GM21529 (cell line): ENCODE measurements at regions not wholly inside any gene's neighbourhood (a gene's known extent, or its start where the extent isn't known, plus 50 kb on each side); places are given as distances from the start of the nearest gene placed in this dataset.

Source experiments
- ATAC-seq: cut with Tn5 transposase; IDR thresholded peaks from one replicate; pipeline ENCODE4 v1.9.1; 2021; ENCODE audit not compliant: unreplicated experiment

GRCh38 chr17:77872199-77872598 is 86.3 kb upstream of the TNRC6C start:
- ATAC-seq: no peak

GRCh38 chr17:77872714-77873499 is 85.6 kb upstream of the TNRC6C start:
- no peak for ATAC-seq

GRCh38 chr17:77873500-77874302 is 84.8 kb upstream of the TNRC6C start:
- no peak for ATAC-seq

- no peak for ATAC-seq
These were observed 84.0 kb upstream of the TNRC6C start for GRCh38 chr17:77874303-77875050.

- no peak for ATAC-seq
These were observed 83.3 kb upstream of the TNRC6C start for GRCh38 chr17:77875051-77875780.

GRCh38 chr17:77875881-77876509 is 82.5 kb upstream of the TNRC6C start:
- no peak for ATAC-seq

GRCh38 chr17:77877036-77877435 is 81.5 kb upstream of the TNRC6C start:
- no peak for ATAC-seq

GRCh38 chr17:77877646-77878355 is 80.7 kb upstream of the TNRC6C start:
- no peak for ATAC-seq

GRCh38 chr17:77879226-77879895 is 79.1 kb upstream of the TNRC6C start:
- ATAC-seq: no peak

- no peak for ATAC-seq
These were observed 78.6 kb upstream of the TNRC6C start for GRCh38 chr17:77879896-77880280.

- no peak for ATAC-seq
These were observed 77.6 kb upstream of the TNRC6C start for GRCh38 chr17:77880711-77881450.

- ATAC-seq: peak; percentile 88
These were observed 77.0 kb upstream of the TNRC6C start for GRCh38 chr17:77881545-77881944.

GRCh38 chr17:77882040-77882439 is 76.5 kb upstream of the TNRC6C start:
- no peak for ATAC-seq

GRCh38 chr17:77882481-77883212 is 75.9 kb upstream of the TNRC6C start:
- ATAC-seq: no peak

- ATAC-seq: no peak
These were observed 75.3 kb upstream of the TNRC6C start for GRCh38 chr17:77883213-77883650.

- no peak for ATAC-seq
These were observed 74.5 kb upstream of the TNRC6C start for GRCh38 chr17:77884019-77884418.

GRCh38 chr17:77884967-77885641 is 73.4 kb upstream of the TNRC6C start:
- no peak for ATAC-seq
